ENCODE measurements at regions not wholly inside any gene's neighbourhood (a gene's known extent, or its start where the extent isn't known, plus 50 kb on each side); places are given as distances from the start of the nearest gene placed in this dataset.

DNA sequence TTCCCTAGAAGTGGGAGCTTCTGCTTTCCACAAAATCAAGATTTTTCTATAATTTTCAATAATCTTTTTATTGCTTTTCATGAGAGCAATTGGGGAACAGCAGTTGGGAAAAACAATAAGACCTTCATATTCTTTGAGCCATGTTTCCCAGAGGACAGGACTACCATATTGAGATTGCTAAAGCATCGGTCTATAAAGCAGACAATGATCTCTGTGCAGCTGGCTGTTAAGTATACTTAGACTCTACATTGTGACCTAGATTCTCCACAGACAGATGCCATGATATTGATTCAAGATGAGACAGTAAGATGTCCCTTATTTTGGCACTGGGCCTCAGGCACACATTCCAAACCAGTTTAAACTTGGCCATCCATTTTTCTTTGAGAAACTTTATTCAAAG lies 1178.7 kb downstream of the SUCLG1 start:
- TF ChIP-seq, protein P1, sequence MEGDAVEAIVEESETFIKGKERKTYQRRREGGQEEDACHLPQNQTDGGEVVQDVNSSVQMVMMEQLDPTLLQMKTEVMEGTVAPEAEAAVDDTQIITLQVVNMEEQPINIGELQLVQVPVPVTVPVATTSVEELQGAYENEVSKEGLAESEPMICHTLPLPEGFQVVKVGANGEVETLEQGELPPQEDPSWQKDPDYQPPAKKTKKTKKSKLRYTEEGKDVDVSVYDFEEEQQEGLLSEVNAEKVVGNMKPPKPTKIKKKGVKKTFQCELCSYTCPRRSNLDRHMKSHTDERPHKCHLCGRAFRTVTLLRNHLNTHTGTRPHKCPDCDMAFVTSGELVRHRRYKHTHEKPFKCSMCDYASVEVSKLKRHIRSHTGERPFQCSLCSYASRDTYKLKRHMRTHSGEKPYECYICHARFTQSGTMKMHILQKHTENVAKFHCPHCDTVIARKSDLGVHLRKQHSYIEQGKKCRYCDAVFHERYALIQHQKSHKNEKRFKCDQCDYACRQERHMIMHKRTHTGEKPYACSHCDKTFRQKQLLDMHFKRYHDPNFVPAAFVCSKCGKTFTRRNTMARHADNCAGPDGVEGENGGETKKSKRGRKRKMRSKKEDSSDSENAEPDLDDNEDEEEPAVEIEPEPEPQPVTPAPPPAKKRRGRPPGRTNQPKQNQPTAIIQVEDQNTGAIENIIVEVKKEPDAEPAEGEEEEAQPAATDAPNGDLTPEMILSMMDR (IDR thresholded peaks at IDR 0.05): no peak
- TF ChIP-seq, protein P2, sequence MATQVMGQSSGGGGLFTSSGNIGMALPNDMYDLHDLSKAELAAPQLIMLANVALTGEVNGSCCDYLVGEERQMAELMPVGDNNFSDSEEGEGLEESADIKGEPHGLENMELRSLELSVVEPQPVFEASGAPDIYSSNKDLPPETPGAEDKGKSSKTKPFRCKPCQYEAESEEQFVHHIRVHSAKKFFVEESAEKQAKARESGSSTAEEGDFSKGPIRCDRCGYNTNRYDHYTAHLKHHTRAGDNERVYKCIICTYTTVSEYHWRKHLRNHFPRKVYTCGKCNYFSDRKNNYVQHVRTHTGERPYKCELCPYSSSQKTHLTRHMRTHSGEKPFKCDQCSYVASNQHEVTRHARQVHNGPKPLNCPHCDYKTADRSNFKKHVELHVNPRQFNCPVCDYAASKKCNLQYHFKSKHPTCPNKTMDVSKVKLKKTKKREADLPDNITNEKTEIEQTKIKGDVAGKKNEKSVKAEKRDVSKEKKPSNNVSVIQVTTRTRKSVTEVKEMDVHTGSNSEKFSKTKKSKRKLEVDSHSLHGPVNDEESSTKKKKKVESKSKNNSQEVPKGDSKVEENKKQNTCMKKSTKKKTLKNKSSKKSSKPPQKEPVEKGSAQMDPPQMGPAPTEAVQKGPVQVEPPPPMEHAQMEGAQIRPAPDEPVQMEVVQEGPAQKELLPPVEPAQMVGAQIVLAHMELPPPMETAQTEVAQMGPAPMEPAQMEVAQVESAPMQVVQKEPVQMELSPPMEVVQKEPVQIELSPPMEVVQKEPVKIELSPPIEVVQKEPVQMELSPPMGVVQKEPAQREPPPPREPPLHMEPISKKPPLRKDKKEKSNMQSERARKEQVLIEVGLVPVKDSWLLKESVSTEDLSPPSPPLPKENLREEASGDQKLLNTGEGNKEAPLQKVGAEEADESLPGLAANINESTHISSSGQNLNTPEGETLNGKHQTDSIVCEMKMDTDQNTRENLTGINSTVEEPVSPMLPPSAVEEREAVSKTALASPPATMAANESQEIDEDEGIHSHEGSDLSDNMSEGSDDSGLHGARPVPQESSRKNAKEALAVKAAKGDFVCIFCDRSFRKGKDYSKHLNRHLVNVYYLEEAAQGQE (IDR thresholded peaks at IDR 0.05; ENCODE audit: insufficient read depth in 1 of 2, low read depth in 2 of 2, low read length in 1 of 2): no peak
- TF ChIP-seq SIN3A (IDR thresholded peaks at IDR 0.05; ENCODE audit: borderline replicate concordance, insufficient read depth, low read depth, low read length): no peak

All from Panc1 (cell line).